Right lobe of liver (tissue), 6 donors: ENCODE measurements at regions not wholly inside any gene's neighbourhood (a gene's known extent, or its start where the extent isn't known, plus 50 kb on each side); places are given as distances from the start of the nearest gene placed in this dataset.

Experiments
- ATAC-seq, 4 donors: fragments of 200-7000 bp; cut with Tn5 transposase; one replicate each; pipeline ENCODE4 v1.9.1; 2020; ENCODE audit warnings: mild to moderate bottlenecking in 4 of 4, moderate library complexity in 4 of 4
- DNase-seq, 3 donors: peaks; one replicate each; pipeline ENCODE4 v3.0.0-alpha.2; 2020
- H3K27ac ChIP-seq, 3 donors: fragments of 200-600 bp; one replicate each; pipeline ENCODE4 v1.8.0; 2022
- H3K27me3 ChIP-seq, 2 donors: fragments of 200-600 bp; one replicate each; pipeline ENCODE4 v1.8.0; 2022
- H3K36me3 ChIP-seq, 4 donors: fragments of 200-600 bp; sonication (generic) in 1 of 4; one replicate each; pipeline versions ENCODE4 v1.5.1 to v1.8.0; 2017 to 2022; ENCODE audit warnings: control low read depth in 1 of 4
- H3K4me1 ChIP-seq, 4 donors: fragments of 200-600 bp; sonication (generic) in 1 of 4; one replicate each; pipeline versions ENCODE4 v1.5.1 to v1.8.0; 2017 to 2022; ENCODE audit warnings: control low read depth in 1 of 4
- H3K4me3 ChIP-seq, 3 donors: fragments of 200-600 bp; one replicate each; pipeline ENCODE4 v1.8.0; 2022
- H3K9me3 ChIP-seq, 4 donors: fragments of 200-600 bp; sonication (generic) in 1 of 4; one replicate each; pipeline versions ENCODE4 v1.5.1 to v1.8.0; 2017 to 2022; ENCODE audit warnings: control low read depth in 1 of 4
- POLR2A ChIP-seq: fragments of 450-650 bp; IDR thresholded peaks from one replicate; pipeline ENCODE4 v1.6.1; 2017; ENCODE audit warnings: antibody characterized with exemption, mild to moderate bottlenecking
- WGBS: methylation state at CpG from one replicate; pipeline ENCODE4 v1.1.6; 2018; ENCODE audit warnings: low coverage, low lambda C conversion rate; ENCODE audit not compliant: insufficient coverage; ENCODE audit errors: missing lambda C conversion rate; 5-methylcytosine and 5-hydroxymethylcytosine counted together
- intact Hi-C, 2 donors: fragments of 100-400 bp; cut with DNase I; formaldehyde crosslinking; loops; one replicate each; pipeline versions ENCODE4 v1.11.2 to v1.14.1; 2022
- TF ChIP-seq, protein P1 (sequence below), 4 donors: fragments of 200-600 bp in 3 of 4; fragments of 450-650 bp in 1 of 4; IDR thresholded peaks; one replicate each; pipeline versions ENCODE4 v1.5.1 to v1.8.0; 2016 to 2022; ENCODE audit warnings: antibody characterized with exemption in 4 of 4, mild to moderate bottlenecking in 2 of 4
- donor health status: DM: no; HTN: yes; CAD: no.
- donor health status: DM: no; HTN: no; CAD: no.
- donor health status: DM: no; HTN: no; CAD: no.
- donor health status: DM: no; HTN: yes; CAD: no.
- donor health status: DM: no; HTN: yes; CAD: no.

DNA sequence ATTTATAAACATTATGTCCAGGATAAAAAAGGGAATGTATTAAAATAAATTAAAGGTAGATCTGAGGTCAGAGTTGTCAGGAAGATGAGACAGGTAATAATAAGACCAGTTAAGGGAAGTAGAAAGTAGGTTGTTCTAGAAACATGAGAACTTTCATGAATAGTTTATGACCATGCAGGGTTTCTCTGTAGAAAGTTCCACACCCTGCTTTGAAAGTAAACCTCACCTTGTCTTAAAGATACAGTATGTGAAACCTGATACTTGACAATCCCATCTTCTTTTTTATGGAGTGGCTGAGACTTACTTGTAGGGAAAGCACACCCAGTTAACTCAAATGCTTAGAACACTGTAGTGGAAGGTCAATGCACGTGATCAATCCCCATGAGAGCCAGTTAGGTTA, 260.6 kb upstream of the ZNF462 start:
- Histone ChIP-seq H3K27ac (no peak overlapping the region), H3K27me3 (no peaks in the 10 kb centered on the region), H3K4me1 (no peaks in the 10 kb centered on the region), H3K9me3 (no peaks in the 10 kb centered on the region), H3K36me3 (no peaks in the 10 kb centered on the region), H3K4me3 (no peak overlapping the region)
- TF ChIP-seq, protein P1, sequence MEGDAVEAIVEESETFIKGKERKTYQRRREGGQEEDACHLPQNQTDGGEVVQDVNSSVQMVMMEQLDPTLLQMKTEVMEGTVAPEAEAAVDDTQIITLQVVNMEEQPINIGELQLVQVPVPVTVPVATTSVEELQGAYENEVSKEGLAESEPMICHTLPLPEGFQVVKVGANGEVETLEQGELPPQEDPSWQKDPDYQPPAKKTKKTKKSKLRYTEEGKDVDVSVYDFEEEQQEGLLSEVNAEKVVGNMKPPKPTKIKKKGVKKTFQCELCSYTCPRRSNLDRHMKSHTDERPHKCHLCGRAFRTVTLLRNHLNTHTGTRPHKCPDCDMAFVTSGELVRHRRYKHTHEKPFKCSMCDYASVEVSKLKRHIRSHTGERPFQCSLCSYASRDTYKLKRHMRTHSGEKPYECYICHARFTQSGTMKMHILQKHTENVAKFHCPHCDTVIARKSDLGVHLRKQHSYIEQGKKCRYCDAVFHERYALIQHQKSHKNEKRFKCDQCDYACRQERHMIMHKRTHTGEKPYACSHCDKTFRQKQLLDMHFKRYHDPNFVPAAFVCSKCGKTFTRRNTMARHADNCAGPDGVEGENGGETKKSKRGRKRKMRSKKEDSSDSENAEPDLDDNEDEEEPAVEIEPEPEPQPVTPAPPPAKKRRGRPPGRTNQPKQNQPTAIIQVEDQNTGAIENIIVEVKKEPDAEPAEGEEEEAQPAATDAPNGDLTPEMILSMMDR (IDR thresholded peaks at IDR 0.05), result no peak
- no peak for TF ChIP-seq POLR2A
- DNase-seq (no peak), ATAC-seq (no peak)
- intact Hi-C loops, result no loop called here
- WGBS, result 67% methylated on average over 1 of the region's 1 CpG

DNA sequence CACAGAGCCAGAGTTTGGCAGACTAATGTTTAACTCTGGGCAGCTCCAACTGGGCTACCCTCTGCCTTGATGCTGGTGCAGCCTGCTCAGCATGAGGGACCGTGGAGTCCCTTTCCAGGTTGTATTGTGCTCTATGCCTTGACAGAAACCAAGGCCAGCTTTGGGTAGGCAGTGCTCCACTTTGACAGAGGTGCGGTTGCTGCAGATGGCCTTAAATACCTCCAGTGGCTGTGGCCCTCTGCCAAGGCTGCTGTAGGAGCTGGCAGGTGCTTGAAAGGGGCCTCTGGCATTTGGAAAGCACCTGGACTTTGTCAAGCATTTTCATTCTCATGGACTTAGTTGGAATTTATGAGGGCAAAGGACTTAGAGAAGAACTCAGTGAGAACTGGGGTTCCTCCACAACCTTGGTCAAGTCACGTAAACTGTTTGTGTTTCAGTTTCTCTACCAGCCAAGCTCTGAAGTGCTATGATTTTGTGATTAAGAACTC, 249.7 kb upstream of the ZNF462 start:
- intact Hi-C loops, result no loop called here
- Histone ChIP-seq H3K27me3 (no peaks in the 10 kb centered on the region), H3K27ac (no peak overlapping the region), H3K4me1 (no peaks in the 10 kb centered on the region), H3K36me3 (no peaks in the 10 kb centered on the region), H3K9me3 (no peaks in the 10 kb centered on the region), H3K4me3 (no peak overlapping the region)
- DNase-seq, result peak in 1 of 3 donors; percentile 21
- TF ChIP-seq, protein P1 (IDR thresholded peaks at IDR 0.05), result no peak
- no peak for TF ChIP-seq POLR2A
- 35% methylated on average over 3 of the region's 3 CpGs for WGBS
- peak in 3 of 4 donors; percentile 17 to 53 (median 31) for ATAC-seq

DNA sequence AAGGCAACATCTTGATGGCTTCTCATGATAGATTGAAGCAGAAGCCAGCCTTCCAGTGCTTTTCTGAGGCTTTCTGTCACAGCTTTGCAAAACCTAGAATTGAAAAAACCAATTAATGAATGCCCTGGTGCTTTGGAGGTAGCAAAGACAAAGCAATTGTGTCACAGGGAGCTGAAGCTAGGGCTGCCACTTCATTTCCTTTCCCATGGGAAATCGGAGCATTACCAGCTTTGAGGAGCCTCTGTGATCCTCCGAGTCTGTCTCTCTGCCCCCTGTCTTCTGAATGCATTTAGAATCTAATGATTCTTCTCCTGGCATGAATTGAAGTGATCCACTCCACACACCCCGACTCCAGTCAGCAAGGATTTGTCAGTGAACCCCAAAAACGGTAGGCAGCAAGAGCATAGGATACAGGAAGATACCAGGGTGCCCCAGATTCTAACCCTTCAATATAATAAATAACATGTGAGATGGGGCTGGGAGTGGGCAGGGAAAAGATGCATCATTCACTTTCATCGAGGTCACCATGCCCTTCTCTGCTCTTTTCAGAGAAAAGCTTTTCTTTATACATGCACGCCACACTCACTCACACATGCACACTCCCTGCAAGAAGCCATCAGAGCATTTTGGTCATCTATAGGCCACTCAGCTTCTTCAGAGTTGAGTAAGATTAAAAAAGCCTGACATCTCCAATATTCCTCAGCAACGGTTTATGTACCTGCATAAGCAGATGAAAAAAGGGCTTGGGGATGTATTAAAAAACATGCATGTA, 247.7 kb upstream of the ZNF462 start:
- DNase-seq, result no peak
- Histone ChIP-seq H3K4me3 (no peak overlapping the region), H3K27ac (no peak overlapping the region), H3K36me3 (no peaks in the 10 kb centered on the region), H3K4me1 (no peaks in the 10 kb centered on the region), H3K9me3 (no peaks in the 10 kb centered on the region), H3K27me3 (no peaks in the 10 kb centered on the region)
- 56% methylated on average over 6 of the region's 7 CpGs for WGBS
- no peak for TF ChIP-seq POLR2A
- TF ChIP-seq, protein P1 (IDR thresholded peaks at IDR 0.05), result no peak
- intact Hi-C loops, result no loop called here
- no peak for ATAC-seq

DNA sequence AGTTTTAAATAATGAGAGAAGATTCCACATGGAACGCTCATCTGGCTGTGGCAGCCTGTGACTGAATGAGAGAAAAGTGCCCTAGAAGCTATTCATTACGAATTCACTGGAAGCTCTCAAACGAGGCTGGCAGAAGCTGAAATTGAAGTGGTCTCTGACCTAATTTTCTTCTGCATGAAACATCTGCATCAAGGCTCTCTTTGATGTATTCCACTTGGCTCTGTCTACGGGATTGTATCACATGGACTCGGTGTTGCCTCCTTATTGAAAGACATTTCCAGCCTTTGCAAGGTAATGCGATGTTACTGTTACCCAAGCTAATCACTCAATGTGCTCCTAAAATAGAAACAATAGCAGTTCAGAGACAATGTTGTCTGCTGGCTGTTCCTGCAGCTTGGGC, 246.9 kb upstream of the ZNF462 start:
- no peak for TF ChIP-seq POLR2A
- TF ChIP-seq, protein P1 (IDR thresholded peaks at IDR 0.05), result no peak
- Histone ChIP-seq H3K4me1 (no peaks in the 10 kb centered on the region), H3K27ac (no peak overlapping the region), H3K27me3 (no peaks in the 10 kb centered on the region), H3K9me3 (no peaks in the 10 kb centered on the region), H3K4me3 (no peak overlapping the region), H3K36me3 (no peaks in the 10 kb centered on the region)
- no peak for ATAC-seq
- no peak for DNase-seq
- WGBS, result 55% methylated on average over 5 of the region's 6 CpGs
- intact Hi-C loops, result no loop called here
